GM12892 (cell line): ENCODE measurements at regions not wholly inside any gene's neighbourhood (a gene's known extent, or its start where the extent isn't known, plus 50 kb on each side); places are given as distances from the start of the nearest gene placed in this dataset.
A peak's percentile ranks its signal among the peaks of the same experiment; 100 is the strongest.
"Not testable (repeated sequence)": the region's sequence is repeated elsewhere in the genome, so short reads cannot be mapped to it uniquely, and the experiment has no call there.

Experiments used
- DNase-seq: peaks from one replicate; pipeline ENCODE4 v3.0.0; 2011; ENCODE audit not compliant: insufficient read length
- FAIRE-seq: peaks from 2 replicates; lab custom pipeline; 2011; peaks lifted over from hg19 to GRCh38; lab: Jason Lieb, UNC
- POLR2A ChIP-seq: IDR thresholded peaks from 2 replicates; pipeline ENCODE4 v1.6.1; 2011; ENCODE audit warnings: low read depth, low read length, control low read depth
- POLR2AphosphoS5 ChIP-seq: IDR thresholded peaks from 2 replicates; pipeline ENCODE4 v1.6.1; 2011; ENCODE audit warnings: low read depth, low read length, control low read depth
- TAF1 ChIP-seq: IDR thresholded peaks from 2 replicates; pipeline ENCODE4 v1.6.1; 2011; ENCODE audit warnings: low read depth, mild to moderate bottlenecking, control low read depth, low read length, borderline replicate concordance

DNA sequence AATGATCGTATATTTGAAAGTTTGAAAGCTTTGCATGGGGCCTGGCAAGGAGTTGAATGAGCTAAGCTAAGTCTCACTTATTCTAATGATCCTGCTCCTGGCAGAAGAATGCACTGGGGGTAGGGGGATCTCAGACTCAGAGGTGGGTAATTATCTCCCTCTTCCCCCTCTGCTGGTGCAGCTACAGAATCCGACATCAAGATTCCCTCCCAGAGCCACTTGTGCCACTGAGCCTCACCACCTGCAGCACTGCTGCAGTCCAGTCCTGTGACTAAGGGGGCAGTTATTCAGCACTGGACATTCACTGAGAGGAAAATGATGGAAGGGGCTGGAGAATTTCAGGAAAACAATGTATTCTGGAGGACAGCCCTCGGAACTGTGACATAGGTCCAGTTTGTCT lies 205.8 kb downstream of the DEPDC1B start:
- FAIRE-seq (peak; percentile 51), DNase-seq (no peak)
- TF ChIP-seq POLR2A: no peak
- TF ChIP-seq POLR2AphosphoS5: no peak
- TF ChIP-seq TAF1: no peak

GRCh38 chr5:60493372-60493771 lies 206.6 kb downstream of the DEPDC1B start:
- no peak for TF ChIP-seq POLR2AphosphoS5
- TF ChIP-seq POLR2A: no peak
- TF ChIP-seq TAF1: no peak
- FAIRE-seq (no peak), DNase-seq (no peak)

DNA sequence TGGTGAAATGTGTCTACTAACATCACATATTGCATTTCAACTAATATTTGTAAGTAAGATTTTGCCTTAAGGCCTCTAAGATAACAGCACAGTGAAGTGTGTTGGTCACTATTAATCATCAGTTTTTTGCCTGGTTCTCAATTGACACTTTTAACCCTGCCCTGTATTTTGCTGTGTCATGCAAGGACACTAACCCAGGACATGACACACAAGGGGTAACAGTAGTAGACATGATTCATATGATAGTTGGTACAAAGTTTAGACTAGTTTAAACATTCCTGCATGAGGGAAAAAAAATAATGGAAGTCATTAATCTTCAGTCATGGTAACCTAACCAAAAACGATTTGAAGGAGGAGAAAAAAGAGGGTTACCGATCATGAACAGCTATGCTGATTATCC lies 207.0 kb downstream of the DEPDC1B start:
- DNase-seq (no peak), FAIRE-seq (peak; percentile 74)
- TF ChIP-seq POLR2AphosphoS5 (no peak), POLR2A (no peak), TAF1 (no peak)

DNA sequence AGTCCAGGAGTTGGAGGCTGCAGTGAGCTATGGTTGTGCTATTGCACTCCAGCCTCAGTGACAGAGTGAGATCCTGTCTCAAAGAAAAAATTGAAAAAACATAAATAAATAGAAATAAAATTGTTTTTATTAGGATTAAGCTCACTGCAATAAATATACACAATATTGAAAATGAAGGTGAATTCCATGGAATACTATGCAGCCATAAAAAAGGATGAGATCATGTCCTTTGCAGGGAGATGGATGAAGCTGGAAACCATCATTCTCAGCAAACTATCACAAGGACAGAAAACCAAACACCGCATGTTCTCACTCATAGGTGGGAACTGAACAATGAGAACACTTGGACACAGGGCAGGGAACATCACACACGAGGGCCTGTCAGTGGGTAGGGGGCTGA lies 207.6 kb downstream of the DEPDC1B start:
- not testable (repeated sequence) for FAIRE-seq, DNase-seq

- FAIRE-seq: peak; percentile 76
- TF ChIP-seq POLR2AphosphoS5 (no peak), TAF1 (no peak), POLR2A (no peak)
These were observed 209.3 kb downstream of the DEPDC1B start for GRCh38 chr5:60490597-60491166.

GRCh38 chr5:60489856-60490255 lies 210.1 kb downstream of the DEPDC1B start:
- no peak for DNase-seq
- TF ChIP-seq TAF1: no peak
- TF ChIP-seq POLR2AphosphoS5: no peak
- TF ChIP-seq POLR2A: no peak
- no peak for FAIRE-seq

More at GRCh38 chr5:60490597-60491166, 209.3 kb downstream of the DEPDC1B start:
- DNase-seq: no peak

- FAIRE-seq (no peak), DNase-seq (no peak)
- no peak for TF ChIP-seq TAF1
- no peak for TF ChIP-seq POLR2AphosphoS5
- no peak for TF ChIP-seq POLR2A
These were observed 210.6 kb downstream of the DEPDC1B start for GRCh38 chr5:60489377-60489776.

DNA sequence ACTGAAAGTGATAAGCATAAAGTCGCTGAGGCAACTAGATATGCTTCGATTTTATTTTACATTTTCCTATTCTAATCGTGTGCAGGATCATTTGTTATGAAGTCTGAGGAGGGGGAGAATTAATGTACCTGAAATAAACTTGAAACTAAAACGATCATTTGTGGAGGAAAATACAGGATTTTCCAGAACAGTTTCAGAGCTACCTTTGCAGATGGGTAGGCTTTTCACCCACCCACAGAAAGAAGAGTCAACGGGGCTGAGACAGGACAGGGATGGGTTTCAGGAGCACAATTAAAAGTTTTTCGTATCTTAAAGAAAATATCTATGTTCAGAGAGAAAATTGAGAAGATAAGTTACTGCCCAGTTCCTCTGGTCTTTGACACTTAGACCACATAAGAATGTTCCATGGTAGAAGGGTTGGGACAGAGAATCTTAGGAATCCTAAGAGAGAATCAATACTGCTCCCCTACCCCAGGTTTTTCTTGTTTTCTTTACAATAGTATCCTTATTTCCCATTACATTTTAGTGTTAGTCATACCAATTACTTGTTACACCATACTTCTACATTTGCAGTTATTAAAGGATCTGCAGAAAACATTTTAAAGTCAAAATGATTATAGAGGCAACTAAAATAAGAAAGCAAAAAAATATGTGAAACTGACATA lies 211.4 kb downstream of the DEPDC1B start:
- FAIRE-seq: no peak
- DNase-seq: no peak
- no peak for TF ChIP-seq POLR2AphosphoS5

DNA sequence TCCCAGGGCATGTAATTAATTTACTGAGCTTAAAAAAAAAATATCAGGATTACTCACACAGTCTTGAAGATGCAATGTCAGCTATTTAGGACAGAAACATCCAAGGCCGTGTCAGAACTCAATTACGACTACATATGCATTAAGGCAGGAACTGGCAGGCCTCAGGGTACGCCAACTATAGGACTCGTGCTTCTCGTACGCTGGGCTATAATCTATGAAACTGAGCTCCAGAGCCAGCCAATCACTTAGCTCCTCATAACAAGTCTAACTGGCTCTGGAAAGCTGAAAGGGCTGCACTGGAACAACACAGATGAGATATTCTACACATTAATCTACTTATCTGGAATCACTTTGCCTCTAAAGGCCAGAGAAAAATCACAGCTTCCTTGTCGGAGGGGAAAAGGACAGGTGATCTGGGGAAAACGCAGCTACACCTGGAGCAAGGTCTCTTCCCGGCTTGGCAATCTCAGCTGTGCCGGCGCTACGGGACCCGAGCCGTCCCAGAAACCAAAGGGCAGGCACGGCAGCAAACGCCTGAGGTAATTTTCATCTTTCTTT lies 212.0 kb downstream of the DEPDC1B start:
- DNase-seq: no peak

GRCh38 chr5:60487476-60487875 lies 212.5 kb downstream of the DEPDC1B start:
- no peak for DNase-seq
- FAIRE-seq: no peak
- TF ChIP-seq POLR2A (no peak), TAF1 (no peak), POLR2AphosphoS5 (no peak)

More for the DNA sequence above, 212.0 kb downstream of the DEPDC1B start:
- FAIRE-seq: no peak
- TF ChIP-seq POLR2A (no peak), TAF1 (no peak), POLR2AphosphoS5 (no peak)

DNA sequence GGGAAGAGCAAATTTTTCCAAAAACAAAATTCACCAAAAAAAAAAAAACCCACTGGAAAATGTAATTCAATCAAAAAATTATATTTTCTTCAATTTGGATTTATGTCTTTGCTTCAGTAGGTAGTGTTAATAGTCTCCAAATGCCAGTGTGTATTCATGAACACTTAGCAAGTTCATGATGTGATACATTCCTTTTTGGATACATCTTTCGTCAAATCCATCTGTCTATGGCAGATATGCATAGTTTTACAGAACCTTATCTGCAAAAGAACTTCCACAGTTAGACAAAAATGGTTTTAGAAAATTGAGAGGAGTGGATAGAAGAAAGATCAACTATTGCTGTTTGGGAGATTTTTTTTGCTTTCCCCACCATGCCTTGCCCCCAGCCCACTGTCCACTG lies 214.6 kb downstream of the DEPDC1B start:
- DNase-seq: no peak

DNA sequence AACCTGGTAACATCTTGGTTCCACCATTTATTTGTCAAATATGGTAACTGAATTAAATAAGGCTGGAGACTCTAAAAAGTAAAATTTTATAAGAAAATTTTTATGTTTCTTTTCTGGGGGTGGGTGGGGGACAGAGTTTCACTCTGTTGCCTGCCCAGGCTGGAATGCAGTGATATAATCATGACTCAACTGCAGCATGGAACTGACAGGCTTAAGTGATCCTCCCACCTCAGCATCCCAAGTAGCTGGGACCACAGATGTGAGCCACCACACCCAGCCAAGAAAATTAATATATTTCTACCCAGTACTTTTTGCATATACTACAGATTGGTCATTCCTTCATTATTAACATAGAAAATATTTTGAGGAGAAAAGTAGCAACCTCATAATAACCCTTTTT lies 216.9 kb downstream of the DEPDC1B start:
- FAIRE-seq: no peak

More for the DNA sequence above, 214.6 kb downstream of the DEPDC1B start:
- no peak for FAIRE-seq
- TF ChIP-seq POLR2A (no peak), POLR2AphosphoS5 (no peak), TAF1 (no peak)

More for the DNA sequence above, 216.9 kb downstream of the DEPDC1B start:
- no peak for TF ChIP-seq POLR2A
- TF ChIP-seq TAF1: no peak
- no peak for TF ChIP-seq POLR2AphosphoS5
- DNase-seq: no peak
